ENCODE measurements at regions not wholly inside any gene's neighbourhood (a gene's known extent, or its start where the extent isn't known, plus 50 kb on each side); places are given as distances from the start of the nearest gene placed in this dataset.

DNA sequence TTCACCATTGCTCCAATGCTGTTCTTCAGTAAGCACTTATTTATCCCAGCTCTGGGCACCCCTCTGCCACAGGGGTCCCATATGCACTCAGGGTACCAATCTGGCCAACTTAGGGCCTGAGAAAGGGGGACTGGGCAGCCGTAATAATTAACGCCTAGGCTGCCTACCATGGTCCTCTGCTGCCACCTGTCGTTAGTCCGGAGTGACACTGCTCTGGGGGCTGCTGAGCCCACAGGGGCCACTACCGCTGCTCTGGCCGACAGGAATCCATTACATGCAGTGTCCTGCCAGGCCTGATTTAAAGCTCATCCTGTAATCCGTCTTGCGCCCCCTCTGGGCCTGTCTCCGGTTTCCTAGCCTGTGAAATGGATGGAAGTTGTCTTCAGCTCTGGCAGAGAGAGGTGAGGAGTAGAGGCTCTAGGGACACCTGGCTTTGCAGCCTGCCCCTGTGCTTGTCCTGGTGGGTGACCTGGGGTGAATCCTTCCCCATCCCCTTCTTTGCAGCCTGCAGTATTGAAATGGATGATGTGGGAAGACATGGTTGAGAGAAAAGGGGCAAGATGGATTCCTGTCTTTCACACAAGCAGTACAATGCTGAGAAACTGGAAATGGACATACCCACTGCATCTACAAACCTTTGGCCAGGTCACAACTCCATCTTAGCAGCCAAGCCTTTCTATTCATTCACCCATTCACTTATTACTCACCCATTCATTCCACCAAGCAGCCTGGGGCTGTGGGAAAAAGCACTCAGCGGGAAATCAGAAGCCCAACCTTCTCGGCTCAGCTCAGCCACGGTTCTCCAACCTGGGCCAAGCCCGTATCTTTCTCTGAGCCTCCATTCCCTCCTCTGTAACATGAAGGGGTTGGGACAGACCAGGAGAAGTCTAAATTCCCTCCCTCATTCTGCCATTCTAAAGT is 116.3 kb upstream of the NALF2 start:
- no peak for TF ChIP-seq EZH2phosphoT487 (IDR thresholded peaks at IDR 0.05; ENCODE audit: borderline replicate concordance, low read length)
- TF ChIP-seq, protein P1, sequence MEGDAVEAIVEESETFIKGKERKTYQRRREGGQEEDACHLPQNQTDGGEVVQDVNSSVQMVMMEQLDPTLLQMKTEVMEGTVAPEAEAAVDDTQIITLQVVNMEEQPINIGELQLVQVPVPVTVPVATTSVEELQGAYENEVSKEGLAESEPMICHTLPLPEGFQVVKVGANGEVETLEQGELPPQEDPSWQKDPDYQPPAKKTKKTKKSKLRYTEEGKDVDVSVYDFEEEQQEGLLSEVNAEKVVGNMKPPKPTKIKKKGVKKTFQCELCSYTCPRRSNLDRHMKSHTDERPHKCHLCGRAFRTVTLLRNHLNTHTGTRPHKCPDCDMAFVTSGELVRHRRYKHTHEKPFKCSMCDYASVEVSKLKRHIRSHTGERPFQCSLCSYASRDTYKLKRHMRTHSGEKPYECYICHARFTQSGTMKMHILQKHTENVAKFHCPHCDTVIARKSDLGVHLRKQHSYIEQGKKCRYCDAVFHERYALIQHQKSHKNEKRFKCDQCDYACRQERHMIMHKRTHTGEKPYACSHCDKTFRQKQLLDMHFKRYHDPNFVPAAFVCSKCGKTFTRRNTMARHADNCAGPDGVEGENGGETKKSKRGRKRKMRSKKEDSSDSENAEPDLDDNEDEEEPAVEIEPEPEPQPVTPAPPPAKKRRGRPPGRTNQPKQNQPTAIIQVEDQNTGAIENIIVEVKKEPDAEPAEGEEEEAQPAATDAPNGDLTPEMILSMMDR (IDR thresholded peaks at IDR 0.05; ENCODE audit: low read depth, low read length, poor library complexity, severe bottlenecking), result peak; percentile 55
- no peaks in the 10 kb centered on the region for H3K9me2 ChIP-seq (replicated peaks; ENCODE audit: control insufficient read depth, low read length)
- no peaks in the 10 kb centered on the region for H3K4me1 ChIP-seq (ENCODE audit: control insufficient read depth, low read length)
- no peaks in the 10 kb centered on the region for H3K36me3 ChIP-seq (ENCODE audit: control insufficient read depth, low read length)
- no peak overlapping the region for H3K27ac ChIP-seq (ENCODE audit: low read depth, low read length)
- no peak overlapping the region for H3K4me3 ChIP-seq (ENCODE audit: low read length)
- no peaks in the 10 kb centered on the region for H3K27me3 ChIP-seq (ENCODE audit: control insufficient read depth, low read length)
- no peaks in the 10 kb centered on the region for H3F3A ChIP-seq (ENCODE audit: control insufficient read depth, insufficient read depth)
- no peak overlapping the region for H3K4me2 ChIP-seq (ENCODE audit: low read length)
- H3K79me2 ChIP-seq (ENCODE audit: control insufficient read depth, low read length), result no peaks in the 10 kb centered on the region
- H4K20me1 ChIP-seq (ENCODE audit: control insufficient read depth, insufficient read depth, low read depth, low read length), result no peaks in the 10 kb centered on the region
- H3K9me3 ChIP-seq (ENCODE audit: control insufficient read depth, insufficient read depth, low read length), result no peaks in the 10 kb centered on the region

DNA sequence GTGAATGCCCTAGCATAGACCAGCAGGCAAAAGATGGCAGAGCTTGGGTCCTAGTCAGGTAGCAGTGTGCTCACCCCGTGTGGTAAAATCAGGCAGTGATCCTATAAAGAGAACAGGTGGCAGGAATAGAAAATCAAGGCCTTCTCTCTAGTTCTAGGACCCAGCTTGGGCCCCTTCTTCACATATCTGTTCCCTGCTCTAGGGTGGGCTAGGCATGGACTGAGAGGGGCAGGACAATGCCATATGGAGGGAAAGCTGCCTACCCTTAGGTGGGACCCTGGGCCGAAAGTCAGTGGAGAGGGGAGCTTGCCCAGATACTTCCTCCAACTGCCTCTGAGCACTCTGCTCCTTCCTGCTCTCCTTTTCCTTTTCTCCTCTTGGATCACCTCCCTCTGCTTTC is 117.4 kb upstream of the NALF2 start:
- H3K4me3 ChIP-seq (ENCODE audit: low read length), result no peak overlapping the region
- TF ChIP-seq, protein P1 (IDR thresholded peaks at IDR 0.05; ENCODE audit: low read depth, low read length, poor library complexity, severe bottlenecking), result no peak
- TF ChIP-seq EZH2phosphoT487 (IDR thresholded peaks at IDR 0.05; ENCODE audit: borderline replicate concordance, low read length), result no peak
- H3K9me2 ChIP-seq (replicated peaks; ENCODE audit: control insufficient read depth, low read length), result no peaks in the 10 kb centered on the region
- H4K20me1 ChIP-seq (ENCODE audit: control insufficient read depth, insufficient read depth, low read depth, low read length), result no peaks in the 10 kb centered on the region
- no peaks in the 10 kb centered on the region for H3K79me2 ChIP-seq (ENCODE audit: control insufficient read depth, low read length)
- H3K4me1 ChIP-seq (ENCODE audit: control insufficient read depth, low read length), result no peaks in the 10 kb centered on the region
- H3F3A ChIP-seq (ENCODE audit: control insufficient read depth, insufficient read depth), result no peaks in the 10 kb centered on the region
- no peaks in the 10 kb centered on the region for H3K27me3 ChIP-seq (ENCODE audit: control insufficient read depth, low read length)
- H3K27ac ChIP-seq (ENCODE audit: low read depth, low read length), result no peak overlapping the region
- H3K4me2 ChIP-seq (ENCODE audit: low read length), result no peak overlapping the region
- H3K9me3 ChIP-seq (ENCODE audit: control insufficient read depth, insufficient read depth, low read length), result no peaks in the 10 kb centered on the region
- no peaks in the 10 kb centered on the region for H3K36me3 ChIP-seq (ENCODE audit: control insufficient read depth, low read length)

DNA sequence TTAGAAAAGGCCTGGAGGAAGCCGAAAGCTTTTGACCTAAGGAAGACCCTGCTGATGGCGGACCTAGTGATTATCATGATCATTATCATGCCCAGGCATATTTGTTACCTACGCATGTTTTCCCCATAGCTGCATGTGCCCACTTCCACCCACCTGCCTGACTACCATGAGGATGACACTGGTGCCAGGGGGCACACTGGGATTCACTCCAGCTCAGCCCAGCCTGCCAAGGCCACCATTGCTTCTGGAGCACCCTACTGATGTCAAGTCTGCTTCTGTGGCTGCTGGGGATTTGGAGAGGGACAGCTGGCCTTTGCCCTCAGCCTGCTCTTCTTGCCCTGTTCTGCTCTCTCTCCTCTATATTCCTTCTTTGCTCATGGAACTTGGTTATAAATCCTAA is 124.7 kb upstream of the NALF2 start:
- no peaks in the 10 kb centered on the region for H3K27me3 ChIP-seq (ENCODE audit: control insufficient read depth, low read length)
- no peaks in the 10 kb centered on the region for H3K79me2 ChIP-seq (ENCODE audit: control insufficient read depth, low read length)
- no peak overlapping the region for H3K4me3 ChIP-seq (ENCODE audit: low read length)
- no peaks in the 10 kb centered on the region for H3K4me1 ChIP-seq (ENCODE audit: control insufficient read depth, low read length)
- TF ChIP-seq, protein P1 (IDR thresholded peaks at IDR 0.05; ENCODE audit: low read depth, low read length, poor library complexity, severe bottlenecking), result no peak
- TF ChIP-seq EZH2phosphoT487 (IDR thresholded peaks at IDR 0.05; ENCODE audit: borderline replicate concordance, low read length), result no peak
- no peaks in the 10 kb centered on the region for H3K9me2 ChIP-seq (replicated peaks; ENCODE audit: control insufficient read depth, low read length)
- H3K36me3 ChIP-seq (ENCODE audit: control insufficient read depth, low read length), result no peaks in the 10 kb centered on the region
- no peak overlapping the region for H3K27ac ChIP-seq (ENCODE audit: low read depth, low read length)
- no peaks in the 10 kb centered on the region for H4K20me1 ChIP-seq (ENCODE audit: control insufficient read depth, insufficient read depth, low read depth, low read length)
- no peaks in the 10 kb centered on the region for H3F3A ChIP-seq (ENCODE audit: control insufficient read depth, insufficient read depth)
- no peak overlapping the region for H3K4me2 ChIP-seq (ENCODE audit: low read length)
- H3K9me3 ChIP-seq (ENCODE audit: control insufficient read depth, insufficient read depth, low read length), result no peaks in the 10 kb centered on the region

Measured in DOHH2 (cell line).